ENCODE measurements at regions not wholly inside any gene's neighbourhood (a gene's known extent, or its start where the extent isn't known, plus 50 kb on each side); places are given as distances from the start of the nearest gene placed in this dataset.

DNA sequence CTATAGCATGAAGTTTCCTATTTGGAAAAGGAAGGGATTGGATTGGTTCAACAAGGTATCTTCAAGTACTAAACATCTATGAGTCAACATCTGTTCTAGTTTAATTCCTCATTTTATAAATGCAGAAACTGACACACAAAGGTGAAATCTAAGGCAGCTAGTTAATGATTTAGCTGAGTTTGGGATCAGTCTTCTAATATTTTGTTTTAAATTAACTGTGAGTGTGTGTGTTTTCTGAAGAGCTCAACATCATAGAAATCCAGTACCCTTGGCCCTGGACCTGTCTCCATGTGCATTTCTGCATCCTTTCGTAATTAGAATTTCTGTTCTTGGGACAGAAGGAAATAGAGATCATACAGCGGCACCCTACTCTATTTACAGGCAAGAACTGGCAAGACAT, 105.9 kb downstream of the RGS2 start:
- TF ChIP-seq, protein P1, sequence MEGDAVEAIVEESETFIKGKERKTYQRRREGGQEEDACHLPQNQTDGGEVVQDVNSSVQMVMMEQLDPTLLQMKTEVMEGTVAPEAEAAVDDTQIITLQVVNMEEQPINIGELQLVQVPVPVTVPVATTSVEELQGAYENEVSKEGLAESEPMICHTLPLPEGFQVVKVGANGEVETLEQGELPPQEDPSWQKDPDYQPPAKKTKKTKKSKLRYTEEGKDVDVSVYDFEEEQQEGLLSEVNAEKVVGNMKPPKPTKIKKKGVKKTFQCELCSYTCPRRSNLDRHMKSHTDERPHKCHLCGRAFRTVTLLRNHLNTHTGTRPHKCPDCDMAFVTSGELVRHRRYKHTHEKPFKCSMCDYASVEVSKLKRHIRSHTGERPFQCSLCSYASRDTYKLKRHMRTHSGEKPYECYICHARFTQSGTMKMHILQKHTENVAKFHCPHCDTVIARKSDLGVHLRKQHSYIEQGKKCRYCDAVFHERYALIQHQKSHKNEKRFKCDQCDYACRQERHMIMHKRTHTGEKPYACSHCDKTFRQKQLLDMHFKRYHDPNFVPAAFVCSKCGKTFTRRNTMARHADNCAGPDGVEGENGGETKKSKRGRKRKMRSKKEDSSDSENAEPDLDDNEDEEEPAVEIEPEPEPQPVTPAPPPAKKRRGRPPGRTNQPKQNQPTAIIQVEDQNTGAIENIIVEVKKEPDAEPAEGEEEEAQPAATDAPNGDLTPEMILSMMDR (IDR thresholded peaks at IDR 0.05), result no peak
- TF ChIP-seq POLR2A (IDR thresholded peaks at IDR 0.05) (no peak), EP300 (IDR thresholded peaks at IDR 0.05) (no peak)

Measured in sigmoid colon (tissue), 4 donors.